ENCODE measurements at regions not wholly inside any gene's neighbourhood (a gene's known extent, or its start where the extent isn't known, plus 50 kb on each side); places are given as distances from the start of the nearest gene placed in this dataset.

DNA sequence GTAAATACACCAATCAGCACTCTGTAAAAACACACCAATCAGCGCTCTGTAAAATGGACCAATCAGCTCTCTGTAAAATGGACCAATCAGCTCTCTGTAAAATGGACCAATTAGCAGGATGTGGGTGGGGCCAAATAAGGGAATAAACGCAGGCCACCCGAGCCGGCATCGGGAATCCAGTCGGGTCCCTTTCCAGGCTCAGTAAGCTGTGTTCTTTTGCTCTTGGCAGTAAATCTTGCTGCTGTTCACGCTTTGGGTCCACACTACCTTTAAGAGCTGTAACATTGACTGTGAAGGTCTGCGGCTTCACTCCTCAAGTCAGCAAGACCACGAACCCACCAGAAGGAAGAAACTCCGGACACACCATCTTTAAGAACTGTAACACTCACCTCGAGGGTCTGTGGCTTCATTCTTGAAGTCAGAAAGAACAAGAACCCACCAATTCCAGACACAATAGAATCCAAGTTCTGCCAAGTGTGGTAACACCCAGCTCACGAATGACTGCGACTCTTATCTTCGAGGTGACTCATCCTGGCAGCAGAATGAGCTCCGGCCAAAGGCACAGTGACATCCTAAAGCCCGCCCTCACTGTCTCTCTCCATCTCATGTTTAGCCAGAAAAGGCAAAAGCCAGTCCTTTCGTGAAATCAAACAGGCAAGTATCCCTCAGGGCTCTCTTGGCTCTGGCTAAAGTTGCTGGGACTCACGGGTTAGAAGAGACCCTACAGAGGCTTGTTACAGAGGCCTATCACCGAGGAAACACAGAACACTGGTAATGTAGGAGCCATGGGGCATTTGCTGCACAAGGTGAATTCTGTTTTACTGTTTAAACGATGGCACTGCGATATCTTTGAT lies 155.2 kb downstream of the FAM43A start:
- no peak for DNase-seq (ENCODE audit: low spot score in 2 of 2)
- Mint-ChIP-seq H3K27ac (no peak overlapping the region), H3K9me3 (no peaks in the 10 kb centered on the region), H3K36me3 (no peaks in the 10 kb centered on the region)
- ATAC-seq = no peak

DNA sequence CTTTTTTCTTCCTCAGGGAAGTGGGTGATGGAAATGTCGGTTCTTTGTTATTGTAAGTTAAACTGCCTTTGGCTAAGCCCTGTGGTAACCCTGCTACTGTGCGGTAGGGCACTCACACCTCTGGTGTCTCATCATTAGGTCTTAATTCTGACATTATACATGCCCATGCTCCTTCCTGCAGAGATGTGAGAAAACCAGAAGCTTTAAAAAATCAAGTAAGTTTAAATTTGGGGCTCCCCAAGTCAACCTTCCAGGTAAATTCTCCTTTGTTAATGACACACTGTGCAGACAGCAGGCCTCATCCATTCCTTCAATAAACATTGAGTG lies 155.8 kb downstream of the FAM43A start:
- Mint-ChIP-seq H3K36me3 (no peaks in the 10 kb centered on the region), H3K9me3 (no peaks in the 10 kb centered on the region), H3K27ac (no peak overlapping the region)
- no peak for ATAC-seq
- DNase-seq (ENCODE audit: low spot score in 2 of 2) = no peak

DNA sequence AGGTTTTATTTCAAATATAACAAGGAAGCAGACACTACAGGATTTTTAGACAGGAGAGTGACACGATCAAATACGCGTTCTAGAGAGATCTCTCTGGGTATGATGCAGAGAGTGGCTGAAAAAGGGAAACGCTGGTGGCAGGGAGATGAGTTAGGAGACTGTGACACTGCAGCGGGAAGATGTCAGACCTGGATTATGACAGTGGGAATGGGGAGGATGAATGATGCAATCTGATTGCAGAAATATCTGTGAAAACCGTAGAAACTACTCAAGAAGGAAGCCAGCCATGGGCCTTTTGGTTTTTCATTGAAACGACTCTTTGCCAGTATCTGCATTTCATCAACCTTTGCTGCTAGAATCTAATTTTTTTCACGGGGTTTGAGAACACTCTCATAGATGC lies 157.9 kb downstream of the FAM43A start:
- no peak for DNase-seq (ENCODE audit: low spot score in 2 of 2)
- no peak for ATAC-seq
- Mint-ChIP-seq H3K36me3 (no peaks in the 10 kb centered on the region), H3K27ac (no peak overlapping the region), H3K9me3 (no peaks in the 10 kb centered on the region)

DNA sequence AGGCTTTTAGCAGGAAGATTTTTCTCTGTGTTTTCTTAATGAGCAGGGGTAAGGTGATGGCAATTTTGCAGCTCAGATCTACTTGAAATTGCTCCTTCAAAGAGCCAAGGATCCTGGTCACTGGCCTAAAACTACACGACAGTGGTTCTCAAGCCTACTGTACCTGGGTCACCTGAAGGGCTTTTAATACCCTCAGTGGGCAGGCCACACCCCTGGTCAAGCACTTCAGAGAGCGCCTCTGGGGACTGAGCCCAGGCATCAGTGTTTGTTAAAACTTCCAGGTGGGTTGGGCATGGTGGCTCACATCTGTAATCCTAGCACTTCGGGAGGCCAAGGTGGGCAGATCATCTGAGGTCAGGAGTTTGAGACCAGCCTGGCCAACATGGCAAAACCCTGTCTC lies 158.4 kb downstream of the FAM43A start:
- Mint-ChIP-seq H3K27ac (no peak overlapping the region), H3K9me3 (no peaks in the 10 kb centered on the region), H3K36me3 (no peaks in the 10 kb centered on the region)
- ATAC-seq (no peak), DNase-seq (ENCODE audit: low spot score in 2 of 2) (no peak)

DNA sequence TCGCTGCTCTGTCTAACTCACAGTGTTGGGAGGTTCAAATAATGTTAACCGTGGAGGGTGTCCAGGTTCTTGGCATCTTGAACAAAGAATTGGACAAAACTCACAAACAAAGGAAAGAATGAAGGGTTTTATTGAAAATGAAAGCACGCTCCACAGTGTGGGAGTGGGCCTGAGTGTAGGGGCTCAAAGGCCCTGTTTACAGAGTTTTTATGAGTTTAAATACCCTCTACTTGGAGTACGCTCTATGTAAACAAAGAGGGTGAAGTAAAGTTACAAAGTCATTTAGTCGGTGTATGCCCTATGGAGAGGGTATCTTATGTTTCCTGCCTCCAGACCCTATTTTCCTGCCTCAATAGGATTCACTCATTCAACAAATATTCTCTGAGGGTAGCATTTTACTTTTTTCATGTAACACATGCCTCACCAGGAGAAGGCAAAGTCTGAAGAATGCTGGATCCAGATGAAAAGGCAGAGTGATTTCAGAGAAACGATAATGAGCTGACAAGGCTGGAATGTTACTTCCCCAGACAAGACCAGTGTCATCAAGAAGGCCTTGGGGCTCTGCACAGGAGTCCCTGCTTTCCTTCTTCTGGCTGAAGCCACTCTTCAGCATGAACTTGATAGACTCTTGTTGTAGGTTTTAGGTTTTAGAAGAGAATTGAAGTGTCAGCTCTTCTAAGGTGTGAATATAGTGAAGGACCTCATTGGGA lies 163.6 kb downstream of the FAM43A start:
- DNase-seq (ENCODE audit: low spot score in 2 of 2) (no peak), ATAC-seq (no peak)
- Mint-ChIP-seq H3K9me3 (no peaks in the 10 kb centered on the region), H3K27ac (no peak overlapping the region), H3K36me3 (no peaks in the 10 kb centered on the region)

DNA sequence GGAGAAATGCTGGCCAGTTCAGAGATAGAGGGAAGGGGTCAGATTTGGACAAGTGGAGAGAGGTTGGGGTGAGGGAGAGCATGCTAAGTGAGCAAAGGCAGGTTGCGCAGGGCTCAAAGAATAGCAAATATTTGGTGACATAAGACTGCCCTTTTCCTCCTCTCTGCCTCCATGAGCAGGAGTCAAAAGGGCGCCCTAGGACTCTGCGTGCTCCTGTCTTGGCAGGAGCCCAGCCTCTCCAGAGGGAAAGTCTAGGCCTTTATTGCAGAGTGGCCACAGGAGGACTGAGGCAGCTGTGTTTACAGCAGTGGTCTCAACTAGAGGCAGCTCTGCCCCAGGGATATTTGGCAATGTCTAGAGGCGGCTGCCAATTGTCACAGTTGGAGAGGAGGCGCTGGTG lies 165.6 kb downstream of the FAM43A start:
- Mint-ChIP-seq H3K36me3 (no peaks in the 10 kb centered on the region), H3K9me3 (no peaks in the 10 kb centered on the region), H3K27ac (no peak overlapping the region)
- ATAC-seq = no peak
- no peak for DNase-seq (ENCODE audit: low spot score in 2 of 2)

DNA sequence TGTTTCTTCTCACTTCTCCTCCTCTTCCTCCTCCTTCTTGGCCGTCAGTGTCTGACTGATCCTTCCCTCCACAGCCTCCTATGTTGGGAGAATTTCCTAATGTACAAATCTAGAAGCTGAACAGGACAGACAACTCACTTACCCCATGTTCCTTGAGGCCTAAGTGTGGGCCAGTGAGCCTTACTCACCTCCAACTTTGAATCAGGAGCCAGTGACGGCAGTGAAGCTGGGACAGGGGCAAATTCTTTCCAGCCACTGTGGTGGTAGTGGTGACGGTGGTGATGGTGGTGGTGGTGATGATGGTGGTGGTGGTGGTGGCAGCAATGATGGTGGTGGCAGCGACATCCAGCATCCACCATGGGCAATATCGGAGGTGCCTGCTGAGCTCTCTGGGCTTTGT lies 166.3 kb downstream of the FAM43A start:
- DNase-seq (ENCODE audit: low spot score in 2 of 2) = no peak
- ATAC-seq = no peak
- Mint-ChIP-seq H3K36me3 (no peaks in the 10 kb centered on the region), H3K9me3 (no peaks in the 10 kb centered on the region), H3K27ac (no peak overlapping the region)

DNA sequence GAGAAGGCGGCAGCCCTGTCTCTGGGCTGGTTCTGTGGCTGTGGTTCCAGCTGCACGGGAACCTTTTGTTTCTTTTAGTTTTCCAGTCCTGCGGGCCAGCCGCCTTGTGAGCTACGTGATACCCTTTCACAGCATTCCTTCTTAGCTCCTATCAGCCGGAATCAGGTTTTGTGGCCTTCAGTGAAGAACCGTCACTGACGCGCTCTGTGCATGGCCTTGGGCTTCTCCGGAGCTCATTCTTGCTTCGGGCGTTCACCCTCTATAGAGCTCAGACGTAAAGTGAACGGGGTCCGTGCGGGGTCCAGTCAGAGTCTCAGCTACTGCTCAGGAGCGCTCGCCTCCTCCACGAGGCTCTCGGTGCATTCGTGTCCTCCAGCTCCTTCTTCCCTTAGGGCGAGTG lies 166.7 kb downstream of the FAM43A start:
- Mint-ChIP-seq H3K36me3 (no peaks in the 10 kb centered on the region), H3K9me3 (no peaks in the 10 kb centered on the region), H3K27ac (no peak overlapping the region)
- ATAC-seq (no peak), DNase-seq (ENCODE audit: low spot score in 2 of 2) (no peak)

DNA sequence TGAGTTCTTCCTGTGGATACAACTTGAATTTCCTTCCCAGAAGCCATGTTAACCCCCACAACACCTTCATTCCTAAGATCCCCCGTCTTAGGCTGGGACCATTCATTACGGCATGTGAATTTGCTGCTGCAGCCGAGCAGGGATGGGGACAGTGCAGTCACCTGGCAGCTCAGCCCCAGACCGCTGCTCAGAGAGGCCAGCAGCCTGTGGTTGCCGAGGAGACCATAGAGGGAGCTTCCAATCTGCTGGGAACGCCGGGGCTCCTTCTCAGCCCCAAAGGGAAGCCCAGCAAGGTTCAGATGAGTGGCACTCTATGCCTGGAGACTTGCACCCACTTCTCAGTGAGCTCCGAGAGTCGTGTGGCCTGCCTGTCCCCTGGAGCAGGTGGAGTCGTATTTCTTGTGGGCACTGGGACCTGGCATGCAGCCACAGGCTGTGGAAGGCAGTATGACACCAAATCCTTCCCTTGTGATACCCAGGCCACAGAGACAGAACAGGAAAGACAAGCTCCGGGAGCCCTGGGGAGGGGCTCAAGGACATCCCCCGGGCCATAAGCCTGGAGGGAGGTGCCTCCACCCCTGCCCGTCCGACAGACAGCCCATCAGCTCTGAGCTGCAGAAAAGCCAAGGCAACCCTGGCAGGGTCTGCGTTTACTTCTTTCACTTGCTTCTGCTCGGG lies 167.3 kb downstream of the FAM43A start:
- ATAC-seq = no peak
- Mint-ChIP-seq H3K9me3 (no peaks in the 10 kb centered on the region), H3K36me3 (no peaks in the 10 kb centered on the region), H3K27ac (no peak overlapping the region)
- no peak for DNase-seq (ENCODE audit: low spot score in 2 of 2)

DNA sequence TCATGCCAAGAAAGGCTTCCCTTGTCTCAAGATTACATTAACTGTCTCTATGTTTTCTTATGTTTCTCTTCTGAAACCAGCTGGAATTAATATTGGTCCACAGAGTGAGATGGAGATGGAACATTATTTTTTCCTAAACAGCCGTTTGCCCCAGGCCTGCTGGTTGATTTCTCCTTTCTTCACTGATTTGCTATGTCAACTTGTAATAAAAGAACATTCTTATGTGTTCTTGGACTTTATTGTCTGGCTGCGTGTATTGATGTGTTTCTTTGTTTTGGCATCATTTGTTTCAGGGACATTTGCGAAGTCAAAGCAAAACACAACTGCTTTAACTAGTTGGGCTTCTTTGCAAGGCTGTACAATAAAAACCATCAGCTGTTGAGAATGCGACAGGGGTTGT lies 168.5 kb downstream of the FAM43A start:
- ATAC-seq (no peak), DNase-seq (ENCODE audit: low spot score in 2 of 2) (no peak)
- no peak overlapping the region for H3K27ac Mint-ChIP-seq
- H3K9me3 Mint-ChIP-seq = no peaks in the 10 kb centered on the region
- no peaks in the 10 kb centered on the region for H3K36me3 Mint-ChIP-seq

DNA sequence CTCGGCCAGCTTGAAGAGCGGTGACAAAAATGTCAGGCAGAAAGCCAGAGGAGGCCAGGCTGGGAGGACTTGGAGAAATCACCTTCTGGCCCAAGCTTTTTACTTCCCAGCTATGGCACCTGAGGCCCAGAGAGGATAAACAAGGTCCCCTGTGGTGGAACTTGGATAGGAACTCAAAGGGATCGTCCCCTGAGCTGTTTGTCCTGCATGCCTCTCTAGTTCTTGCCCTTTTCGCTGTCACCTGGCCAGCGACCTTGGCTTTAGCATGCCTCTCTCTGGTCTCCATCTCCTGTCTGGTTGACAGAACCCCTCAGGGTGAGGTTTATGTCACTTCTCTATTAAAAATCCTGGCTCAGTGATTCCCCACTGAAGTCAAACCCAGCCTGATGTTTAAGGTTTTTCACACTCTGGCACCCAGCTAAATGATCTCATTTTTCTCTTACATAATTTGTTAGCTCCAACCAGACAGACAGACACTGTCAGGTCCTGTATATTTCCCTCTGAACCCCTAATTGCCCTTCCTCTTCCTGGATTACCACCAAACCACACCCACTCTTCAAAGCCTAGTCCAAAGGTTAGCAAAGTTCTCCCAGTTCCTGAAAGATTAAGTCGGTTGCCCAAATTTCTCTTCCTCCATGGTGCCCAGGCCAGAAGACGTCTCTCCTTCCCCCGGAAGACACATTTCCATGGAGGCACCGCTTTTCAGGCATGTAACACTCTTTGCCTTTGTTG lies 169.1 kb downstream of the FAM43A start:
- Mint-ChIP-seq H3K36me3 (no peaks in the 10 kb centered on the region), H3K27ac (no peak overlapping the region), H3K9me3 (no peaks in the 10 kb centered on the region)
- ATAC-seq (no peak), DNase-seq (ENCODE audit: low spot score in 2 of 2) (no peak)

DNA sequence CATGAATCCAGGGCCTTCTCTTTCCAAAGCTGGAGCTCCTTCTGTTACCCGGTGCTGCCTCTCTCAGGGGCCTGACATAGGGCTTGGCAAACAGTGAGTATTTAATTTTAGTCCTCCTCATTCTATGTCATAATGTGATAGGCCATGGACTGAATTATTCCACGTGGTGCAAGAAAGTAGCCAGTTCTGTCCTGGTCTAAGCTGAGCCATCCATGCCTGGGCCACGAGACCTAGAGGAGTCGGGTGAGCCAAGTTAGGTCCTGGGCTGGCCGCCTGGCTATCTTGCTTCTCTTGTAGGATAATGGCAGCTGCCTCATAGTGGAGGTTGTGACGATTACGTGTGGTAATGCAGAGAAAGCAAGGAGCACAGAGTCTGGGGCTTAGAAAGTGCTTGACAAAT lies 170.6 kb downstream of the FAM43A start:
- no peak for DNase-seq (ENCODE audit: low spot score in 2 of 2)
- H3K27ac Mint-ChIP-seq = no peak overlapping the region
- ATAC-seq = no peak
- no peaks in the 10 kb centered on the region for H3K36me3 Mint-ChIP-seq
- no peaks in the 10 kb centered on the region for H3K9me3 Mint-ChIP-seq

DNA sequence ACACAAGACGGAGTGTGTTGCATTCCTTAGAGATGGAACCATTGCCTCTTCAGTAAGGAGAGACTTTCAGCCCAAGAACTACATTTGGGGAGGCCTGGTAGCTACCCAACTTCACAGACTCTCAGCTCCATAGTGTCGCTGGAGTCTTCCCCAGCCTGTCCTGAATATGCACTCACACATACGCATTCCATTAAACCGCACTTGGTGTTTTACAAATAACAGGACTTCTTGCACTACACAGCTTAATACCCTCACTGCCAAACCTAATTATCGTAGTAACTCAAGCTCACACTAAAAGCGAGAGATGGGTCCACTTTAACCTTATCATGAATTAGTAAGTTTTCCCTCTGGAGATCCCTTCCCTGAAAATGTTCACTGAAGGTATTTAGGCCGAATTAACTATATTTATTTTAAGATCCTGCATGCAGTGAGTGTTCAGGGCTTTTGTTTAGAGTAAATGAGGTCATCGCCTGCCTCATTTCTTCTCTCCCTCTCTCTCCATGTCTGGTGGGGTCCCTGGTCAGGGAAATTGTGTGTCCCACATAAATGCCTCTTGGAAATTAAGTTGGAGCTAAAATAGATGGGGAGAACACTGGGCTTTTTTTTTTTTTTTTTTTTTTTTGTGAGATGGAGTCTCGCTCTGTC lies 171.9 kb downstream of the FAM43A start:
- ATAC-seq (no peak), DNase-seq (ENCODE audit: low spot score in 2 of 2) (no peak)
- no peaks in the 10 kb centered on the region for H3K36me3 Mint-ChIP-seq
- no peak overlapping the region for H3K27ac Mint-ChIP-seq
- no peaks in the 10 kb centered on the region for H3K9me3 Mint-ChIP-seq

DNA sequence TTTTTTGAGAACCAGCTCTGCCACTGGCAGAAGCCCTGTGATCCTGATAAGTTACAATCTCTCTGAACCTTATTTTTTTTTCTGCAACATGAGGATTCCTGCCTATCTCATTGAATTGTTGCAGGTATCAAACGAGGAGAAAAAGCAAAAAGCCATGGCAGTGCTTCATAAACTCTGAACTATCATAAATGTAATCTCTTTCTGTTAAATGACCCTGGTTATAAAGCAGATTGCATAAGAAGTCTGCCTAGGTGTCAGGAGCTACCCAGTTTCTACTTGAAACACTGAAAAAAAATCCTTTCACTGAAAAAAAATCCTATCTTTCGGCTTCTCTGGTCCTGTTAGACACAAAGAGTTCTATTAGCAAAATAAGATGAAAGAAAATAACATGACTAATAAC lies 172.7 kb downstream of the FAM43A start:
- H3K36me3 Mint-ChIP-seq = no peaks in the 10 kb centered on the region
- no peak overlapping the region for H3K27ac Mint-ChIP-seq
- no peaks in the 10 kb centered on the region for H3K9me3 Mint-ChIP-seq
- no peak for DNase-seq (ENCODE audit: low spot score in 2 of 2)
- no peak for ATAC-seq

DNA sequence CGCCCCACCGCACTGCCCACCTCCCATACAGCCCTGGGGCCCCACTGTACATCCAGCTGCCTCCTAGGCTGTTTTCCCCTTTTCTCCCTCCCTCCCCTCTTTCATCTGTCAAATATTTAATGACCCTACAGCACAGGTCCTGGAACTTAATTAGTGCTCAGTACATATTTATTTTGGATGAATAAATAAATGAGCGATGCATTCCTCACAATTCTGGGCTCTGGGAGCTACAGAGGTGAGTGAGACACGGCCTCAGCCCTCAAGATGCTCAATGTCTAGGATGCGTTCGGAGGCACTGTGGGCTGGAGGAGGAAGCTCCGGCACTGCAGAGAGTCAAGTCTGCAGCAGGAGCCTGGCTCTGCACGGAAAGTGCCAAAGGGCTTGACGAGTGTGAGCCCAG lies 175.0 kb downstream of the FAM43A start:
- no peak overlapping the region for H3K27ac Mint-ChIP-seq
- DNase-seq (ENCODE audit: low spot score in 2 of 2) = no peak
- no peaks in the 10 kb centered on the region for H3K36me3 Mint-ChIP-seq
- no peaks in the 10 kb centered on the region for H3K9me3 Mint-ChIP-seq
- ATAC-seq = no peak

DNA sequence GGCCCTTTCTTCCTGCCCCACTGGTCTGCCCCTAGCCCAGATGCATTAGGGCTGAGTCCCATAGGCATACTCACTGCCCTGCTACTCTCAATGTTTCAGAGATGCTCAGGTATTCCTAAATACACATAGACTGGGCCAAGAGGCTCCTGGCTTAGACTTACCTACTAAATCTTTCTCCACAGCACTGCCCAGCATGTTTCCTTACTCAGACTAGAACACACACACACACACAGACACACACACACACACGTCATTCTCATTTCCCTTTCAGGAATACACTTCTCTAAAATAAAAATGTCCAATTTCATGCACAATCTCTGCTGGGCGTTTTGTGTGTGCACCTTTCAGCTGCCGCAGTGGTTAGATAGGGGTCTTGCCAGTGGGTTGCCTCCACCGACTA lies 175.7 kb downstream of the FAM43A start:
- H3K27ac Mint-ChIP-seq = no peak overlapping the region
- ATAC-seq (no peak), DNase-seq (ENCODE audit: low spot score in 2 of 2) (no peak)
- H3K9me3 Mint-ChIP-seq = no peaks in the 10 kb centered on the region
- H3K36me3 Mint-ChIP-seq = no peaks in the 10 kb centered on the region

DNA sequence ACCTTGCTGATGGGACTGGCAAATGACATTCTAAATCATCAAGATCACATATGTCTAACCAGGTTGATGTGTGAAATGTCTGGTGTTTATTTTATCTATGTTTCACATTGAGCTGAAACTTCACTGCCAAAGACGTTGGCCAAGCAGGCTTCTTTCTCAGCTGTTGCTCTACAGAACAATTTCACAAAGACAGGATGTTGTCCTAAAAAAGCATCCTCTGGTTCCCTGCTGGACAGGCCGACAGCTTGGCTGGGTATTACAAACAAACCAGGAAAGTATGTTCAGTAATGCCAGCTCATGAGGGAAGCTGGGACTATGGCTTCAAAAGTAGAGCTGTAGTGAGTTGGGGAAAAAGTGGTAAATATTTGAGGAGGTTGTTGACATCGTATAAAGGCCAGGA lies 179.4 kb downstream of the FAM43A start:
- no peaks in the 10 kb centered on the region for H3K36me3 Mint-ChIP-seq
- no peak for DNase-seq (ENCODE audit: low spot score in 2 of 2)
- no peaks in the 10 kb centered on the region for H3K9me3 Mint-ChIP-seq
- no peak overlapping the region for H3K27ac Mint-ChIP-seq
- no peak for ATAC-seq

Measured in activated naive CD4-positive, alpha-beta T cell treated with anti-CD3 and anti-CD28 coated beads, Interleukin-2, amount 50 U/mL, for 72 hours (primary cell).